Transverse colon (tissue), 4 donors: ENCODE measurements at regions not wholly inside any gene's neighbourhood (a gene's known extent, or its start where the extent isn't known, plus 50 kb on each side); places are given as distances from the start of the nearest gene placed in this dataset.

Source experiments
- POLR2A ChIP-seq: fragments of 450-650 bp; IDR thresholded peaks from one replicate; pipeline ENCODE4 v1.6.1; 2016; ENCODE audit warnings: antibody characterized with exemption, mild to moderate bottlenecking, moderate library complexity
- POLR2AphosphoS5 ChIP-seq, 3 donors: sonication (generic); formaldehyde crosslinking; IDR thresholded peaks; one replicate each; pipeline ENCODE4 v1.6.1; 2016; ENCODE audit warnings: antibody characterized with exemption in 3 of 3
- TF ChIP-seq, protein P1 (sequence below), 5 experiments: fragments of 200-600 bp in 3 of 5; fragments of 450-650 bp in 2 of 5; sonication (generic) in 3 of 5; IDR thresholded peaks; 1 replicate in 2 of 5; 2 replicates in 3 of 5; pipeline ENCODE4 v1.5.1; 2016 to 2017; ENCODE audit warnings: antibody characterized with exemption in 5 of 5, inconsistent platforms in 3 of 5, mild to moderate bottlenecking in 2 of 5, moderate library complexity in 1 of 5

DNA sequence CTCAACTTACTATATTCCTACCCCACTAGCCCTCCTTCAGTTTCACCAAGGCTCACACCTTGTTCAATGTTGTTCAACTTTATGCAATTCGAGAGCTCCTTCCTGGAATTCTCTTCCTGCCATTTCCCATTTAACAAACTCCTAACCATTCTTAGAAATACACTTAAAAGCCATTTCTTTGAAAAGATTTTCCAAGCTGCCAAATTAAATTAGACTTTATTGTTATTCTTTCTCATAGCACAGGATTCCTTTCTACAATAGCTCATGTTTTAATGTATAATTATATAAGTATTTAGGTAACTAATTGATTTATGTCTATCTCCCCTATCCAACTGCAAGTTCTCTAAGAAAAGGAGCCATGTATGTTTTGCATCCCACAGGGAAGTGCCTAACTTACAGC lies 52.7 kb upstream of the CTSC start:
- TF ChIP-seq, protein P1, sequence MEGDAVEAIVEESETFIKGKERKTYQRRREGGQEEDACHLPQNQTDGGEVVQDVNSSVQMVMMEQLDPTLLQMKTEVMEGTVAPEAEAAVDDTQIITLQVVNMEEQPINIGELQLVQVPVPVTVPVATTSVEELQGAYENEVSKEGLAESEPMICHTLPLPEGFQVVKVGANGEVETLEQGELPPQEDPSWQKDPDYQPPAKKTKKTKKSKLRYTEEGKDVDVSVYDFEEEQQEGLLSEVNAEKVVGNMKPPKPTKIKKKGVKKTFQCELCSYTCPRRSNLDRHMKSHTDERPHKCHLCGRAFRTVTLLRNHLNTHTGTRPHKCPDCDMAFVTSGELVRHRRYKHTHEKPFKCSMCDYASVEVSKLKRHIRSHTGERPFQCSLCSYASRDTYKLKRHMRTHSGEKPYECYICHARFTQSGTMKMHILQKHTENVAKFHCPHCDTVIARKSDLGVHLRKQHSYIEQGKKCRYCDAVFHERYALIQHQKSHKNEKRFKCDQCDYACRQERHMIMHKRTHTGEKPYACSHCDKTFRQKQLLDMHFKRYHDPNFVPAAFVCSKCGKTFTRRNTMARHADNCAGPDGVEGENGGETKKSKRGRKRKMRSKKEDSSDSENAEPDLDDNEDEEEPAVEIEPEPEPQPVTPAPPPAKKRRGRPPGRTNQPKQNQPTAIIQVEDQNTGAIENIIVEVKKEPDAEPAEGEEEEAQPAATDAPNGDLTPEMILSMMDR (IDR thresholded peaks at IDR 0.05): no peak
- TF ChIP-seq POLR2A: no peak
- no peak for TF ChIP-seq POLR2AphosphoS5 (IDR thresholded peaks at IDR 0.05)
